B cell (primary cell): ENCODE measurements at regions not wholly inside any gene's neighbourhood (a gene's known extent, or its start where the extent isn't known, plus 50 kb on each side); places are given as distances from the start of the nearest gene placed in this dataset.

Source experiments
- CTCF ChIP-seq: fragments of 200-600 bp; IDR thresholded peaks from one replicate; pipeline ENCODE4 v1.8.0; 2022; ENCODE audit warnings: antibody characterized with exemption, mild to moderate bottlenecking
- EZH2 ChIP-seq: IDR thresholded peaks from 2 replicates; pipeline ENCODE4 v1.6.1; 2012; ENCODE audit warnings: borderline replicate concordance, low read depth, mild to moderate bottlenecking, moderate library complexity, low read length; ENCODE audit not compliant: insufficient read depth, poor library complexity, severe bottlenecking

DNA sequence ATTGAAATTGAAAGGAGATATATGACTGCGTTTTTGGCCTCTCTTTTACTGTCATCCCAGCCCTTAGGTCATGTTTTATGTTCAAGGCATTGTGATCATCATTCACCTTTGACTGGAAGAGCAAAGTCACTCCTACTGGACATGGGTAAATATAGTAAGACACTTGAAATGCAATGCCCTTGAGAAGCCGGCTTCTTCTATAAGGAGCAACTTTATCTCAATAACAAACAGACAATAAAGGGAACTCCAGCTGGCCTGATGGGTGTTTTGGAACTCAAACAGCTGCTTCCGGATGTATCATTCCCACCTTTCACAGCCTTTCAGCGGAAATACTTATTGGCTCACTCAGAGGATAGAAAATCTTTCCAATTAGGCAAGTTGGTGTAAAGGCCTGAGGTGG, 65.1 kb upstream of the C4orf54 start:
- no peak for TF ChIP-seq CTCF
- no peak for TF ChIP-seq EZH2
